Kidney epithelial cell (primary cell): ENCODE measurements at regions not wholly inside any gene's neighbourhood (a gene's known extent, or its start where the extent isn't known, plus 50 kb on each side); places are given as distances from the start of the nearest gene placed in this dataset.

Source experiments
- DNase-seq: peaks from one replicate; pipeline ENCODE4 v3.0.0-alpha.2; 2010; ENCODE audit warnings: low read depth
- H3K27me3 ChIP-seq: 2 replicates; pipeline ENCODE4 v1.6.0; 2011; ENCODE audit warnings: low read length; ENCODE audit not compliant: control insufficient read depth, insufficient read depth
- H3K36me3 ChIP-seq: 2 replicates; pipeline ENCODE4 v1.5.1; 2011; ENCODE audit warnings: low read length; ENCODE audit not compliant: control insufficient read depth, insufficient read depth
- H3K4me3 ChIP-seq: 2 replicates; pipeline ENCODE4 v1.5.1; 2011; ENCODE audit warnings: low read depth, mild to moderate bottlenecking, control low read depth, low read length
- TF ChIP-seq, protein P1 (sequence below): IDR thresholded peaks from 2 replicates; pipeline ENCODE4 v1.5.1; 2011; ENCODE audit warnings: mild to moderate bottlenecking, moderate library complexity, low read length, control low read depth, inconsistent platforms; ENCODE audit not compliant: insufficient read depth, poor library complexity, severe bottlenecking

DNA sequence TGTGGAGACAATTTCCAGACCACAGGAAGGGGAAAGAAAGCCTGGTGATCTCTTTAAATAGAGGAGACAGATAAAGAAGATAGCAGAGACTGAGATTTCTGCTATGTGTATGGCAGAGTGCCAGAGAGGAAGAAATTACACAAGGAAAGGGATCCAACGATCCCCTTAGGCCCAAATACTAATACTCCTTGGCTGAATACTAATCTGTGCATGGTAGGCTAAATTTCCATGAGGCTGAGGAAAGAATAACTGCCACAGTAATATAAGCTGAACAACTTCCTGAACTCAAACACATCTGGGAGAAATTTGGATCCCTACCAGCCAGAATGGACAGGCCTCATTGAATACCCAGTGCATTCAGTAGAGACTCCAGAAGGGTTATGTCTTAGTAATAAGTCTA lies 83.3 kb upstream of the TNFAIP3 start:
- no peak for DNase-seq

DNA sequence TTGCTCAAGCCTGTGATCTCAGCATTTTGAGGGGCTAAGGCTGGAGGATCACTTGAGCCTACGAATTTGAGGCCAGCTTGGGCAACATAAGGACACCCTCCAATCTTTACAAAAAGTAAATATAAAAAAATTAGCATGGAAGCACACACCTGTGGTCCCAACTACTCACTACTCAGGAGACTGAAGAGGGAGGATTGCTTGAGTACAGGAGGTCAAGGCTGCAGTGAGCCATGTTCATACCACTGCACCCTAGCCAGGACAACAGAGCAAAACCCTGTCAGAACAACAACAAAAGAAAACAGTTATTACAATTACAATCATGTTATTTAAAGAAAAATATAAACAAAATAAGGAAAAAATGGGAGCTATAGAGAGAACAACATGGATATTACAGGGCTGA lies 82.5 kb upstream of the TNFAIP3 start:
- H3K36me3 ChIP-seq = no peaks in the 10 kb centered on the region
- no peak overlapping the region for H3K4me3 ChIP-seq
- TF ChIP-seq, protein P1, sequence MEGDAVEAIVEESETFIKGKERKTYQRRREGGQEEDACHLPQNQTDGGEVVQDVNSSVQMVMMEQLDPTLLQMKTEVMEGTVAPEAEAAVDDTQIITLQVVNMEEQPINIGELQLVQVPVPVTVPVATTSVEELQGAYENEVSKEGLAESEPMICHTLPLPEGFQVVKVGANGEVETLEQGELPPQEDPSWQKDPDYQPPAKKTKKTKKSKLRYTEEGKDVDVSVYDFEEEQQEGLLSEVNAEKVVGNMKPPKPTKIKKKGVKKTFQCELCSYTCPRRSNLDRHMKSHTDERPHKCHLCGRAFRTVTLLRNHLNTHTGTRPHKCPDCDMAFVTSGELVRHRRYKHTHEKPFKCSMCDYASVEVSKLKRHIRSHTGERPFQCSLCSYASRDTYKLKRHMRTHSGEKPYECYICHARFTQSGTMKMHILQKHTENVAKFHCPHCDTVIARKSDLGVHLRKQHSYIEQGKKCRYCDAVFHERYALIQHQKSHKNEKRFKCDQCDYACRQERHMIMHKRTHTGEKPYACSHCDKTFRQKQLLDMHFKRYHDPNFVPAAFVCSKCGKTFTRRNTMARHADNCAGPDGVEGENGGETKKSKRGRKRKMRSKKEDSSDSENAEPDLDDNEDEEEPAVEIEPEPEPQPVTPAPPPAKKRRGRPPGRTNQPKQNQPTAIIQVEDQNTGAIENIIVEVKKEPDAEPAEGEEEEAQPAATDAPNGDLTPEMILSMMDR = no peak
- no peak for DNase-seq
- H3K27me3 ChIP-seq = no peaks in the 10 kb centered on the region

More for the DNA sequence above, 83.3 kb upstream of the TNFAIP3 start:
- H3K36me3 ChIP-seq = no peaks in the 10 kb centered on the region
- TF ChIP-seq, protein P1 = no peak
- H3K4me3 ChIP-seq = no peak overlapping the region
- no peaks in the 10 kb centered on the region for H3K27me3 ChIP-seq

DNA sequence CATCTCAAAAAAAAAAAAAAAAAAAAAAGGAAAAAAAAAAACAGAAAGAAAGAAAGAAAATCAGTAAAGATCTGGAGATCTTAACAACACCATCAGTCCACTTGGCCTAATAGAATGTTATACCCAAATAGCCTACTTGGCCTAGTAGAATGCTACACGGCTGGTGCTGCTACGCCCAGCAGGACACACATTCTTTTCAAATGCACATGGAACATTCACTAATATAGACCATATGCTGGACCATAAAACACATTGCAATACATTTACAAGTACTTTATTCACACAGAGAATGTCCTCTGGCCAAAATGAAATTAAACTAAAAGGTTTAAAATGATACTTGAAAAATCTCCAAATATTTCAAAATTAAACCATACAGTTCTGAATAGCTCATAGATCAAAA lies 80.0 kb upstream of the TNFAIP3 start:
- no peaks in the 10 kb centered on the region for H3K27me3 ChIP-seq
- no peak overlapping the region for H3K4me3 ChIP-seq
- no peak for DNase-seq
- no peaks in the 10 kb centered on the region for H3K36me3 ChIP-seq
- TF ChIP-seq, protein P1 = no peak

DNA sequence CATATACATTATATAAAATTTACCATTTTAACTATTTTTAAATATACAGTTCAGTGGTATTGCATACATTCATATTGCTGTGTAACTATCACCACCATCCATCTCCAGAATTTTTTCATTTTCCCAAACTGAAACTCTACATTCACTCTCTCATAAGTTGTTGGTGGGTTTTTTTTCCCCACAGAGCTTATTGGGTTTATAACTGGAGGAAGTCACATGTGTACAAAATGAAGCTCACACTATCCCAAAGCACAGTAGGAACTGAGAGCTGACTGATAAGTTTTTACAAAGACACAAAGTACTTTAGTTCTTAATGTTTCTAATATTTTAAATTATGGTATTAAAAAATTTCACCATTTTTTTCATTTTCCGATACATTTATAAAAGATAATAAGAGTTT lies 78.8 kb upstream of the TNFAIP3 start:
- no peaks in the 10 kb centered on the region for H3K27me3 ChIP-seq
- no peak for DNase-seq
- TF ChIP-seq, protein P1 = no peak
- H3K36me3 ChIP-seq = no peaks in the 10 kb centered on the region
- no peak overlapping the region for H3K4me3 ChIP-seq

DNA sequence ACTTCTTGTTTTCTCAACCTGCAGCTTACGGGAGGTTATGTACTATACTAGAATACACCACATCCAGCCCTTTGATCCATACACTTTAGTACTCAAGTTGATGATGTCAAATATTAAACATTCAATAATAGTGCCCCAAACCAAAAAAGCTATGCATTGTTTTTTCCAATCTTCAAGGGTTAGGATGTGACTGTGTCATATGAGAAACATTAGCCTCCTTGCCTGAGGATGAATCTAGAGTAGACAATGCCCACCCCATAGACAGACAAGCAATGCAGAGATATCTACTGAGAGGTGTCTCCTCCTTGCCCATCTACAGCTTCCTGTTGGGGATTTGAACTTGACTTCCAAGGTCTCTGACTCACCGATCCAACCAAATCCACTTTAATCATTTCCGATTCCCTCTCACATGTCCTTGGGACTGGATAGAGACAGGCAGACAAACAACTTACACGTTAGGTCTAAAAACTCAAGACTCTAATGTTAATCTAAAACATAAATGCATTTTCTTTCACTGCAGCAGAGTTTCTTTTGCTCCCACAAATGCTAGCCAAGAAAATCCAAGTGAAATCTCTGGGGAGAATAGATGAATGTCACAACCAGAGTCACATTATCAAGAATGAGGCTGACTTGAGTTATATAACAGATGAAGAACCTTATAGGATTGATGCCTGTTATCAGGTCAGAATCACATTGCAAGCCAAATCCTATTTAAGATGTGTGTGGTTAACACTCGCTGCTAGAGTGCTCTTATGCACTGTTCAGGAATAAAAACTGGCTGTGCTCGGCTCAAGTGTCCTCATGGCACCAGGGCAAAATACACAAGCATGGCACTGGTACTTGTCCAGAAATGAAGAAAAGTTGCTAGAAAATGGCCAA lies 75.5 kb upstream of the TNFAIP3 start:
- Histone ChIP-seq H3K27me3 (no peaks in the 10 kb centered on the region), H3K4me3 (no peak overlapping the region), H3K36me3 (no peaks in the 10 kb centered on the region)
- TF ChIP-seq, protein P1 = no peak
- DNase-seq = no peak
